ENCODE measurements at regions not wholly inside any gene's neighbourhood (a gene's known extent, or its start where the extent isn't known, plus 50 kb on each side); places are given as distances from the start of the nearest gene placed in this dataset.

DNA sequence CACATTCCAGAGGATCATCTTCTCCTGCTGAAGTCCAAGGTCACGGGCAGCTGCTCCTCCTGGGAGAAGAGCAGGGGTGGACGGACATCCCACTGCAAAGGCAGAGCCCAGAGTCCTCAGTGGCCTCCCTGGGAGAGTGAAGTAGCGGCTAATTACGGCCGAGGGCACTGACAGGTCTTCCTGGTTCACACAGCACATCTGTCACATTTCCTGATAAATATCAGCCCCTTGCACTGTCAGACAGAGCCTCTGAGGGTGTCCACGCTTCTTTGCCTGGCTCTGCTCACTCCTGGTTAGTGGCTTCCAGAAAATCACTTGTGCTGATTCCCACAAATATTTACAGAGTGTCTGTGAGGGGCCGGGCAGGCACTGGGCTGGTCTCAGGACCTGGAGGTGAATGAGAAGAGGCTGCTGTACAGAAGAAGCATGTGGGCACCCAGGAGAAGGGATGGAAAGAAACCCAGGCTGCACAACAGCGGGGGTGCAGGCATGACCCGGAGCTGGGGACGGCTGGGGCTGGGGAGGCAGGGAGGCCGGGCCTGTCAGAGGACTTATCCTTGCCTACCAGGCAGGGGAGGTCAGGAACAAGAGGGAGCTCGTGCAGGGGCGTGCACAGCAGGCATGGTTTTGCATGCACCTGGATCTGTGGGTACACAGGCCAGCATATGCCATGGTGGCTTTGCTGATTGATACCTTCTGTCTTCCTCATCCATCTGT is 258.2 kb upstream of the TNRC6C start:
- TF ChIP-seq, protein P1, sequence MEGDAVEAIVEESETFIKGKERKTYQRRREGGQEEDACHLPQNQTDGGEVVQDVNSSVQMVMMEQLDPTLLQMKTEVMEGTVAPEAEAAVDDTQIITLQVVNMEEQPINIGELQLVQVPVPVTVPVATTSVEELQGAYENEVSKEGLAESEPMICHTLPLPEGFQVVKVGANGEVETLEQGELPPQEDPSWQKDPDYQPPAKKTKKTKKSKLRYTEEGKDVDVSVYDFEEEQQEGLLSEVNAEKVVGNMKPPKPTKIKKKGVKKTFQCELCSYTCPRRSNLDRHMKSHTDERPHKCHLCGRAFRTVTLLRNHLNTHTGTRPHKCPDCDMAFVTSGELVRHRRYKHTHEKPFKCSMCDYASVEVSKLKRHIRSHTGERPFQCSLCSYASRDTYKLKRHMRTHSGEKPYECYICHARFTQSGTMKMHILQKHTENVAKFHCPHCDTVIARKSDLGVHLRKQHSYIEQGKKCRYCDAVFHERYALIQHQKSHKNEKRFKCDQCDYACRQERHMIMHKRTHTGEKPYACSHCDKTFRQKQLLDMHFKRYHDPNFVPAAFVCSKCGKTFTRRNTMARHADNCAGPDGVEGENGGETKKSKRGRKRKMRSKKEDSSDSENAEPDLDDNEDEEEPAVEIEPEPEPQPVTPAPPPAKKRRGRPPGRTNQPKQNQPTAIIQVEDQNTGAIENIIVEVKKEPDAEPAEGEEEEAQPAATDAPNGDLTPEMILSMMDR (IDR thresholded peaks at IDR 0.05) = no peak
- TF ChIP-seq POLR2A (IDR thresholded peaks at IDR 0.05) = no peak
- TF ChIP-seq POLR2AphosphoS5 (IDR thresholded peaks at IDR 0.05) = no peak

Data from transverse colon (tissue), 4 donors.